Body of pancreas (tissue), 4 donors: ENCODE measurements at regions not wholly inside any gene's neighbourhood (a gene's known extent, or its start where the extent isn't known, plus 50 kb on each side); places are given as distances from the start of the nearest gene placed in this dataset.

Source experiments
- ATAC-seq: fragments of 150-250 bp; one replicate; pipeline ENCODE4 v1.9.1; 2016
- DNase-seq, 4 donors: peaks; one replicate each; pipeline ENCODE4 v3.0.0-alpha.2; 2019
- H3K27ac ChIP-seq, 4 donors: fragments of 200-600 bp; sonication (generic); 1 replicate in 3 of 4; 2 replicates in 1 of 4; pipeline versions ENCODE4 v1.5.1 to v1.6.1; 2016 to 2019; ENCODE audit warnings: mild to moderate bottlenecking in 1 of 4, mixed read lengths in 1 of 4, moderate library complexity in 1 of 4
- H3K27me3 ChIP-seq, 2 donors: fragments of 200-600 bp; sonication (generic); one replicate each; pipeline ENCODE4 v1.6.0; 2016; ENCODE audit warnings: mild to moderate bottlenecking in 1 of 2
- H3K36me3 ChIP-seq, 2 donors: fragments of 200-600 bp; sonication (generic); replicated peaks in 1 of 2; 2 replicates each; pipeline ENCODE4 v1.5.1; 2016; ENCODE audit warnings: low read depth in 2 of 2; ENCODE audit not compliant: insufficient read depth in 1 of 2
- H3K4me1 ChIP-seq: fragments of 200-600 bp; sonication (generic); one replicate; pipeline ENCODE4 v1.6.0; 2016
- H3K4me3 ChIP-seq, 2 donors: fragments of 200-600 bp; sonication (generic); 1 replicate in 1 of 2; 2 replicates in 1 of 2; pipeline ENCODE4 v1.5.1; 2016 to 2019
- H3K9me3 ChIP-seq, 3 donors: fragments of 200-600 bp; sonication (generic); 1 replicate in 2 of 3; 2 replicates in 1 of 3; pipeline ENCODE4 v1.5.1; 2016
- CTCF ChIP-seq, 7 experiments: fragments of 450-650 bp in 4 of 7; fragments of 200-600 bp in 3 of 7; sonication (generic) in 3 of 7; IDR thresholded peaks; one replicate each; pipeline ENCODE4 v1.5.1; 2016 to 2019; ENCODE audit warnings: antibody characterized with exemption in 7 of 7
- POLR2A ChIP-seq, 3 donors: fragments of 450-650 bp; IDR thresholded peaks; one replicate each; pipeline ENCODE4 v1.6.1; 2016; ENCODE audit warnings: antibody characterized with exemption in 3 of 3, mild to moderate bottlenecking in 2 of 3
- WGBS, 2 donors: methylation state at CpG; one replicate each; pipeline ENCODE4 v1.1.5; 2017; 5-methylcytosine and 5-hydroxymethylcytosine counted together
- intact Hi-C: fragments of 100-400 bp; cut with DNase I; formaldehyde crosslinking; loops from one replicate; pipeline ENCODE4 v1.15.1; 2023

- ATAC-seq = no peak
- no peak for TF ChIP-seq POLR2A (IDR thresholded peaks at IDR 0.05)
- TF ChIP-seq CTCF (IDR thresholded peaks at IDR 0.05) = no peak
- Histone ChIP-seq H3K27me3 (no peaks in the 10 kb centered on the region), H3K9me3 (no peaks in the 10 kb centered on the region), H3K4me1 (no peaks in the 10 kb centered on the region), H3K27ac (no peak overlapping the region), H3K4me3 (no peak overlapping the region), H3K36me3 (no peaks in the 10 kb centered on the region)
- 78 to 79% methylated on average over 9 of the region's 9 CpGs for WGBS, 2 donors
- intact Hi-C loops = no loop called here
- DNase-seq = no peak
Measured at GRCh38 chr14:104274806-104275205, 136.4 kb downstream of the KIF26A start.

- Histone ChIP-seq H3K9me3 (no peaks in the 10 kb centered on the region), H3K4me1 (no peaks in the 10 kb centered on the region), H3K27ac (no peak overlapping the region), H3K4me3 (no peak overlapping the region), H3K36me3 (no peaks in the 10 kb centered on the region), H3K27me3 (no peaks in the 10 kb centered on the region)
- intact Hi-C loops = no loop called here
- ATAC-seq (no peak), DNase-seq (peak in 2 of 4 donors; percentile 2 to 4)
- 75 to 86% methylated on average over 23 to 30 of the region's 30 CpGs for WGBS, 2 donors
- TF ChIP-seq CTCF (IDR thresholded peaks at IDR 0.05) = no peak
- TF ChIP-seq POLR2A (IDR thresholded peaks at IDR 0.05) = no peak
Measured at GRCh38 chr14:104277416-104278213, 139.2 kb downstream of the KIF26A start.

DNA sequence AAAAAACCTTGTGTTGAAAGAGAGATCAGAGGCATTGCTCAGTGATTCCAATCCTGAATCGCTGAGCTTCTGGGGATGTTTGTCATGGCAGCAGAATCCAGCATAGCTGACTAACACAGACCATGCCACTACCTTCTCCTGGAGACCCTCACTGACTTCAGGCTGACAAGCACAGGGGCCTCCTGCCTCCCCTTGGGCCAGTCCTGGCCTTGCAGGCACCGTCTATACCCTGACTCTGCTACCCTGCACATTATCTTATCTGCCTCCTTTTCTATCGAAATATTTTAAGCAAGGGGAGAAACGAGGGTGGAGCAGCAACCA is 139.8 kb downstream of the KIF26A start:
- no peak for ATAC-seq
- Histone ChIP-seq H3K4me3 (no peak overlapping the region), H3K27ac (no peak overlapping the region), H3K36me3 (no peaks in the 10 kb centered on the region), H3K9me3 (no peaks in the 10 kb centered on the region), H3K4me1 (no peaks in the 10 kb centered on the region), H3K27me3 (no peaks in the 10 kb centered on the region)
- DNase-seq = no peak
- intact Hi-C loops = no loop called here
- 75% methylated on average over 4 of the region's 4 CpGs for WGBS, 2 donors
- no peak for TF ChIP-seq CTCF (IDR thresholded peaks at IDR 0.05)
- no peak for TF ChIP-seq POLR2A (IDR thresholded peaks at IDR 0.05)

- no peaks in the 10 kb centered on the region for H3K4me1 ChIP-seq
- intact Hi-C loops = no loop called here
- no peak overlapping the region for H3K27ac ChIP-seq
- WGBS, 2 donors = 88 to 90% methylated on average over 24 to 32 of the region's 32 CpGs
- H3K27me3 ChIP-seq = no peaks in the 10 kb centered on the region
- TF ChIP-seq POLR2A (IDR thresholded peaks at IDR 0.05) = no peak
- TF ChIP-seq CTCF (IDR thresholded peaks at IDR 0.05) = no peak
- no peaks in the 10 kb centered on the region for H3K36me3 ChIP-seq
- H3K9me3 ChIP-seq = no peaks in the 10 kb centered on the region
- ATAC-seq = peak; percentile 15
- no peak overlapping the region for H3K4me3 ChIP-seq
- peak; percentile 0 to 7 (median 4) for DNase-seq
Measured at GRCh38 chr14:104280085-104280901, 141.9 kb downstream of the KIF26A start.
